ENCODE measurements at regions not wholly inside any gene's neighbourhood (a gene's known extent, or its start where the extent isn't known, plus 50 kb on each side); places are given as distances from the start of the nearest gene placed in this dataset.

GRCh38 chr1:197848350-197848749, 54.1 kb upstream of the C1orf53 start:
- no peak for TF ChIP-seq POU5F1 (IDR thresholded peaks at IDR 0.05; ENCODE audit: low read depth, low read length)
- TF ChIP-seq NRF1 (IDR thresholded peaks at IDR 0.05; ENCODE audit: low read depth, low read length) = no peak
- TF ChIP-seq SP2 (IDR thresholded peaks at IDR 0.05; ENCODE audit: low read length) = no peak
- CTCF ChIA-PET (ENCODE audit: partially characterized antibody) = interaction anchor here (1.0 kb wide), 1 partner anchor 20 kb away, joined by 3 read pairs; no protein-coding TSS in a partner anchor
- POLR2A ChIA-PET (ENCODE audit: partially characterized antibody) = no interaction called here

More at GRCh38 chr1:197848350-197848749, 54.1 kb upstream of the C1orf53 start:
- no peak overlapping the region for H2AK5ac ChIP-seq (ENCODE audit: low read depth, low read length)
- H3K4ac ChIP-seq (replicated peaks; ENCODE audit: insufficient read length, low read depth, low read length) = no peak overlapping the region
- no peak overlapping the region for H3K56ac ChIP-seq (replicated peaks; ENCODE audit: insufficient read length, low read depth, low read length)
- no peak overlapping the region for H3K4me2 ChIP-seq (ENCODE audit: insufficient read depth in 1 of 2, low read depth in 2 of 2, low read length in 2 of 2)
- no peaks in the 10 kb centered on the region for H3K79me1 ChIP-seq (ENCODE audit: low read depth, low read length)
- FAIRE-seq (no peak), DNase-seq (ENCODE audit: low read depth in 1 of 2, low spot score in 2 of 2) (no peak)
- no peaks in the 10 kb centered on the region for H3K27me3 ChIP-seq (replicated peaks in 1 of 4; ENCODE audit: control insufficient read depth in 3 of 4, extremely low read depth in 1 of 4, insufficient read depth in 3 of 4, low read length in 3 of 4)
- H3K18ac ChIP-seq (ENCODE audit: extremely low read depth, low read length) = no peak overlapping the region
- no peak overlapping the region for H2AFZ ChIP-seq (ENCODE audit: low read length)
- no peak overlapping the region for H3K14ac ChIP-seq (ENCODE audit: insufficient read length)
- no peak overlapping the region for H2BK20ac ChIP-seq (ENCODE audit: low read length)
- no peak overlapping the region for H4K91ac ChIP-seq (replicated peaks; ENCODE audit: insufficient read length, low read length)
- no peaks in the 10 kb centered on the region for H3K36me3 ChIP-seq (ENCODE audit: control insufficient read depth in 2 of 4, insufficient read depth in 4 of 4, low read length in 3 of 4)
- no peak overlapping the region for H3K27ac ChIP-seq (ENCODE audit: low read depth, low read length)
- no peak overlapping the region for H2BK12ac ChIP-seq (ENCODE audit: low read depth, low read length)
- H4K5ac ChIP-seq (ENCODE audit: insufficient read length, low read depth, low read length) = no peak overlapping the region
- no peak overlapping the region for H2BK5ac ChIP-seq (ENCODE audit: low read depth, low read length)
- H3K9me3 ChIP-seq (ENCODE audit: insufficient read depth in 2 of 2, low read depth in 1 of 2, low read length in 1 of 2) = no peaks in the 10 kb centered on the region
- no peak overlapping the region for H2BK15ac ChIP-seq (ENCODE audit: low read length)
- no peaks in the 10 kb centered on the region for H4K20me1 ChIP-seq (replicated peaks in 1 of 2; ENCODE audit: control insufficient read depth in 1 of 2, insufficient read depth in 2 of 2, low read length in 2 of 2)
- peaks cover 0 to 4% (median 0%) of the 10 kb centered on the region in 4 experiments; a peak in 2 of 7 replicates for H3K4me1 ChIP-seq (replicated peaks in 1 of 4; ENCODE audit: control insufficient read depth in 3 of 4, insufficient read depth in 4 of 4, low read length in 3 of 4)
- no peak overlapping the region for H3K9ac ChIP-seq (replicated peaks in 1 of 4; ENCODE audit: extremely low read depth in 1 of 4, low read depth in 3 of 4, low read length in 3 of 4)
- no peaks in the 10 kb centered on the region for H3K23me2 ChIP-seq (ENCODE audit: low read depth, low read length)
- H3K4me3 ChIP-seq (ENCODE audit: extremely low read depth in 1 of 4, insufficient read depth in 2 of 4, low read depth in 3 of 4, low read length in 4 of 4) = no peak overlapping the region
- H2BK120ac ChIP-seq (replicated peaks; ENCODE audit: low read depth, low read length) = no peak overlapping the region
- no peak overlapping the region for H3K23ac ChIP-seq (ENCODE audit: insufficient read length)
- no peak overlapping the region for H4K8ac ChIP-seq (ENCODE audit: extremely low read depth, insufficient read depth, low read length)
- no peaks in the 10 kb centered on the region for H3K79me2 ChIP-seq (ENCODE audit: control insufficient read depth in 1 of 2, insufficient read depth in 2 of 2, low read length in 2 of 2)

Measured in H1 (cell line).